NCI-H2081 treated with DMSO at 0.1 percent for 48 hours (cell line): ENCODE measurements at regions not wholly inside any gene's neighbourhood (a gene's known extent, or its start where the extent isn't known, plus 50 kb on each side); places are given as distances from the start of the nearest gene placed in this dataset.

Experiments
- DNase-seq: peaks from one replicate; lab custom pipeline; 2025; lab: John Stamatoyannopoulos, UW

- DNase-seq: no peak
These were observed 345.3 kb upstream of the LCORL start for GRCh38 chr4:18366892-18367291.

GRCh38 chr4:18366136-18366535, 344.6 kb upstream of the LCORL start:
- no peak for DNase-seq

DNA sequence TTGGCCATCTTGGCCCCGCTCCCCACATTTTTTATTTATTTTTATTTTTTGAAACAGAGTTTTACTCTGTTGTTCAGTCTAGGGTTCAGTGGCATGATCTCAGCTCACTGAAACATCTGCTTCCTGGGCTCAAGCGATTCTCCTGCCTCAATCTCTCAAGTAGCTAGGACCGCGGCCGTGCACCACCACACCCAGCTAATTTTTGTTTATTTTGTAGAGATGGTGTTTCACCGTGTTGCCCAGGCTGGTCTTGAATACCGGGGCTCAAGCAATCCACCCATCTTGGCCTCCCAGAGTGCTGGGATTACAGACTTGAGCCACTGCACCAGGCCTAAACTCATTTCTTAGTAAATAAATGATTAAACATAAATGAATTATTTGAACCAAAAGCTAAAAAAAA, 322.0 kb upstream of the LCORL start:
- DNase-seq: no peak

DNA sequence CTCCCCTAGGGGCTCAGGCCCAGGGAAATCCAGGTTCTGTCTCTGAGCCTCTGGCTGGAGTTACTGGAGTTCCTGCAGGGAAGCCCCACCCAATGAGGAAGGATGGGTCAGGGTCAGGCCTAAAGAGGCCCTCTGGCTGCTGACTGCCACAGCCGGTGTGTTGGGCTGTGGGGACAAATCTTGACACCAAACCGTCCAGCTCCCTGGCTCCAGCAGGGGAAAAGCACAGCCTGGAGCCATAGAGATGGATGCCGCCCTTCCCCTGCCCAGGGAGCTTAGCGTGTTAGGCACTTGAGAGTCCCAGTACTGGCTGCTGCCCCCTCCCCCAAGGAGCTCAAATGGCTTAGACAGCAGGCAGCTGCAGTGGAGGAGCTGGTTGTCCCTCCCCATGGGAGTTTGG, 321.3 kb upstream of the LCORL start:
- DNase-seq: no peak

DNA sequence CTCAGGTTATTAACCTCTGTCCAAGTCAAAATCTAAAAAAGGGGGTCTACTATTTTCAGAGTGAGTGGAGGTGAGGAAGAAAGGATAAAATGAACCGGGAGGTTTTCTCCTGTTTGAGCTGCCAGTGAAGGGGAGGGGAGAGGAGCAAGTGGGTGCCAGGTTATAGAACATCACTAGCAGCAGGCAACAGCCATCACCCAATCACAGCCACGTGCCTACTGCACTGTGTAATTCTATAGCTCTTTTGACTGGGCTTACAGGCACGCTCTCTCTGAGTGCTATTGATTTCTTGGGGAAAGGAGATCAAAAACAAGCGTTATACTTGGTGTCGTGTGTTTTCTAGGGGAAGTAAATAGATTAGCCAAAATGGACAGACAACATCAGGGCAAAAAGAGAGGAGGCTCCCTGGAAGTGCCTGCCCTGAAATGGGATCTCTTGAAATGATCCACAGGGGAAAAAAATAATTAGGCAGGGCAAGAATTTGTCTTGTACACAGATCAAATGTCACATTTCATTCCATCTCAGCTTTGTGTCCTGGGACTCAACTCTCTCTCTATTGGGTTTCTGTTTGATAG, 300.5 kb upstream of the LCORL start:
- no peak for DNase-seq

DNA sequence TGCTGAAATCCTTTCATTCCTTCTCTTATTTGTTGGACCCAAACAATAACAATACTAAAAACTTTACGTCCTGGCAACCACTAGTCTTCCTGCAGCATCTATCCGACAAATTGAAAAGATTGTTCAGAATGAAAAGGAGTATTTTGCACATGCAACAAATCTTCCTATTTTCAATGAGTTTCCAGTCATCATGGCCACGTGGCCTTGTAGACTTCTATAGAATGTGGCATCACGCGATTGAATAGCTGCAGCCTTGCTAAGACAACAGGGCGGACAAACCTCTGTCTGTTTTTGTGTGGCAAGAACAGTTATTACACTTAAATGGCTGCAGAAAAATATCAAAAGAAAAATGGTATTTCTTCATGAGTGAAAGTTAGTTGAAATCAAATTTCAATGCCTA, 297.9 kb upstream of the LCORL start:
- no peak for DNase-seq

GRCh38 chr4:18318682-18319388, 297.3 kb upstream of the LCORL start:
- no peak for DNase-seq

DNA sequence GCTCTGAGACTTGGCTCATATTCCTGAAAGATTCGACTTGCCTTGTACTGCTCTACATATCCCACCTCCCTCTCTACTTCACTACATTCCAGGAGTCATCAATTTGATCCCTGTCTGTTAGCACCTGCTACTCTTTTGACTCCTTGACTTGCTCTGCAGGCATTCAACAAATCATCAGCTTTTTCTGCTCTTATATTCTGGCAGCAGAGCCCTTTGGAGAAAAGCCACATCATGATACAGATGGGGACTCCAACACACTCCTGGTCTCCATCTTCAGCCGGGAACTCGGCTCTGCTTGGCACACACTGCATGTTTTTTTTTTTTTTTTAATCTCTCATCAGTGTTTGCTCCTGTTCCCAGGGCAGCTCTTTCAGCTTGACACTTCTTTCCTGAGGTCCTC, 293.2 kb upstream of the LCORL start:
- DNase-seq: no peak

DNA sequence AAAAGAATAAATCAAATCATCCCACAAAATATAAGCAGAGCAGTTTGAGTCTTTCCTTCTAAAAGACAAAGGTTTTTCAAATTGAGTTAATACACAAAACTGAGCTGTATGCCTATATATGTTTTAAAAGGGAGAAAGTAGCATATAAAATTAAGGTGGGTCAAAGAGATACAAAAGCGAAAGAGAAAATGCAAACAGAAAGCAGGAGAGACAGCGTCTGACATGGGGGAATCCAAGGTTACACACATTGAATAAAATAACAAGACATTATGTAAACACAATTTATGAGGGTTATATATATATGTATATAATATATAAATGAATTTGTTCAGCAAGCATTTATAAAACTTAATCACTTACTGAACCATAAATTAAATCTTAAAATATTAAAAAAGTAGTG, 276.1 kb upstream of the LCORL start:
- no peak for DNase-seq

- no peak for DNase-seq
These were observed 274.9 kb upstream of the LCORL start for GRCh38 chr4:18296411-18296810.

DNA sequence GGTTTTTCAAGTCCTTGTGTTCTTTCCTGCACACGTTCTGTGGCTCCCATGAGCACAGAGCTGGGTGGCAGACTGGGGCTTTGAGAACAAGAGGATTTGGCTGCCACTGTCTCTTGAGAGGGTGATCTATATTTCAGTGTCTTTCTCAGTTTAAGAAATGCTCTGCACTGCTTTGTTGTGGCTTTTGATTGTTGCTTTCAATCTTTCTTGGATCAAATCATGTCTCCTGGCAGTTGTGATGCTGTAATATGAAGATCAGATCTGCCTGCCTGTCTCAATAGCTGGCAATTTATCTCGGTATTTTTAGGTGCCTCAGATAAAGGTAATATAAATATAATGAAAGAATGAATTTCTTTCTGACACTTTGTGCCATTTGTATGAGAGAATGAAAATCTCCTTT, 273.3 kb upstream of the LCORL start:
- no peak for DNase-seq

- DNase-seq: no peak
These were observed 272.5 kb upstream of the LCORL start for GRCh38 chr4:18294021-18294420.

DNA sequence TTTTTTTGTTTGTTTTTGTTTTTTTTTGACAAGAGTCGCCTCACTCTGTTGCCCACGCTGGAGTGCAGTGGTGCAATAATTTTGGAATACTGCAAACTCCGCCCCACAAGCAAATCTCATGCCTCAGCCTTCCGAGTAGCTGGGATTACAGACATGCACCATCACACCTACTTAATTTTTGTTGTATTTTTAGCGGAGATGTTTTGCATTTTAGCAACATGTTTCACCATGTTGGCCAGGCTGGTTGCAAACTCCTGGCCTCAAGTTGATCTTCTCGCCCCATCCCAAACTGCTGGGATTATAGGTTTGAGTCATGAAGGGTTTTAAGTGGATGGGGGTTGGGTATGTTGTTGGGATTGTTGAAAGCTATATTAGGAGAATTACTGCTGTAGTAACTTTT, 270.9 kb upstream of the LCORL start:
- no peak for DNase-seq

DNA sequence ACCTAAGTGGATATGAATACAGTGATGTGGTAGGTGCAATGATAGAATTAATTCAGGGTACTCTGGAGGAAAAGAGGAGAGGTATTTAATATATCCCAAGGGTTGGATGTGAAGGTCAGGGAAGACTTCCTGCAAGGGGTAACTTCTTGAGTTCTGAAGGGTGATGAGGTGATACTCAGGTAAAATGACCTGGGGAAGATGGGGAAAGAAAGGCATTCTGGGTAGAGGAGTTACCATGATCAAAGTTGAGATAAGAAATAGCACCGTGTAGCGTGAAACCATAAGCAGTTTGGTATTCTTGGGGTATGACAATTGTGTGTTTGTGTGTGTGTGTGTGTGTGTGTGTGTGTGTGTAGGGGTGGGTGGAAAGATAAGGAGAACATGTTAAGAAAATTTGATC, 270.4 kb upstream of the LCORL start:
- no peak for DNase-seq

GRCh38 chr4:18291256-18291655, 269.7 kb upstream of the LCORL start:
- no peak for DNase-seq

GRCh38 chr4:18285357-18285756, 263.8 kb upstream of the LCORL start:
- no peak for DNase-seq

GRCh38 chr4:18278244-18278643, 256.7 kb upstream of the LCORL start:
- no peak for DNase-seq

DNA sequence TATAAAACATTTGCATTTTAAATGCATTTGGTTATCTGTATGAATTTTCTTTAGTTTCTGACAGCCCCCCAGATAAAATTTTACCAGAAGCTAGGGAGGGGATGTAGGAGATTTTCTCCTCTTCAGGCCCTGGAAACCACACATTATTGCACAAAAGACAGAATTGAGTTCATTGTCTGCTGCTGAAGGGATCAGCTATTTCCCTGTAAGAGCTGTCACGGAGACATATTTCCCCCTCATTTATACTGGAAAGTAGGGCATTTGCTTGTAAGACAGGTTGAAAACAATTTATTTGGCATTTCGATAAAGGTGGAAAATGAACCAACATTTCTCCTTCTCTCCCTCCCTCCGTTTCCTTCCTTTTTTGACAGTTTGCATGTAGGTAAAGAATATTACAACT, 241.3 kb upstream of the LCORL start:
- no peak for DNase-seq

DNA sequence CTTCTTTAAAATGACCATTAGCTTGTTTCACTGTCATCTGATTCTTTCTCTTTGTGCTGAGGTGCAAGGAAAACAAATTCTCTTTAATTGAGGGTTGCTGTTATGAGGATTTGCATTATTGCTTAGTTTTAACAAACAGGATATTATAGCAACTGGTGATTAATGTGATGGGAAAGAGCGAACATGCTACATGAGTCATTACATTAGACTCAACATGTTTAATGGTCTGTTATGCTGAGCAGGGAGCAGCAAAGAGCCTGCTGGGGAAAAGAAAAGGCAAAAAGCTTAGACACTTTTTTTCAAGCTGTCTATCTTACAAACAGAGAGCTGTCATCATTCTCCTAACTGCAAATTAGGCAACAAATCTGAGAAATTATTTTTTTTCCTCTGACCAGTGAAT, 230.5 kb upstream of the LCORL start:
- DNase-seq: no peak

DNA sequence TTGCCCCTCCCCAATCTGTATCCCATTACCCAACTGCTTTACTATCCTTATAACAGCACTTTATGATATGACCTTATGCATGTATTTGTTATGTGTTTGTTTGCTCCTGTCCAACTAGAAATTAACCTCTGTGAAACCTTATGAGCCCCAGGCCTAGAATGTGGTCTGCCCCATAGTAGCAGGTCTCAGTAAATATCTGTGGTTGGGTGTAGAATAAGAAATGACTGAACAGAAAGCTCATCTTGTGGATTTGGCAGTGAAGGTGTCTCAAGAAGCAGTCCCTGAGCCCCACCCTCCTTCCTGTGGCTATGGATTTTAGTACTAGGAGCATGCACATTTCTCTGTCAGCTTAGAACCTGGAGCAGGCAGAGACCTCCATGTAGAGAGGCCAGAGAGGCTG, 229.0 kb upstream of the LCORL start:
- DNase-seq: no peak

- DNase-seq: no peak
These were observed 227.1 kb upstream of the LCORL start for GRCh38 chr4:18248611-18249010.

DNA sequence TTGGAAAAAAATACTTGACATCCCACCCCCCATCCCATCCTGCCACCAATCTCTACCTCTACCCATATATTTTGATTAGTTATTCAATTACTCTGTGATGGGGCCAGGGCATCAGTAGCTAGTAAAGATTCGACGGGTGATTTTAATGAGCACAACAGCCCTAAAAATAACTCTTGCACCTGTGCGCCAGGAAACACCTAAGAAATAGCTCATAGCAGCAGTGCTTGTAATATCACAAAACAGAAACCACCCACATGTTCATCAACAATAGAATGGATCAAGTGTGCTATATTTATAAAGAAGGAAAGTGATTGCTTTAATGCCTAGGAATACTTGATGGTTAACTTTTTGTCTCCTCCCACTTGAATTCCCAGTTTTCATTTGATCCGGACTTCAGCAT, 225.6 kb upstream of the LCORL start:
- DNase-seq: no peak

DNA sequence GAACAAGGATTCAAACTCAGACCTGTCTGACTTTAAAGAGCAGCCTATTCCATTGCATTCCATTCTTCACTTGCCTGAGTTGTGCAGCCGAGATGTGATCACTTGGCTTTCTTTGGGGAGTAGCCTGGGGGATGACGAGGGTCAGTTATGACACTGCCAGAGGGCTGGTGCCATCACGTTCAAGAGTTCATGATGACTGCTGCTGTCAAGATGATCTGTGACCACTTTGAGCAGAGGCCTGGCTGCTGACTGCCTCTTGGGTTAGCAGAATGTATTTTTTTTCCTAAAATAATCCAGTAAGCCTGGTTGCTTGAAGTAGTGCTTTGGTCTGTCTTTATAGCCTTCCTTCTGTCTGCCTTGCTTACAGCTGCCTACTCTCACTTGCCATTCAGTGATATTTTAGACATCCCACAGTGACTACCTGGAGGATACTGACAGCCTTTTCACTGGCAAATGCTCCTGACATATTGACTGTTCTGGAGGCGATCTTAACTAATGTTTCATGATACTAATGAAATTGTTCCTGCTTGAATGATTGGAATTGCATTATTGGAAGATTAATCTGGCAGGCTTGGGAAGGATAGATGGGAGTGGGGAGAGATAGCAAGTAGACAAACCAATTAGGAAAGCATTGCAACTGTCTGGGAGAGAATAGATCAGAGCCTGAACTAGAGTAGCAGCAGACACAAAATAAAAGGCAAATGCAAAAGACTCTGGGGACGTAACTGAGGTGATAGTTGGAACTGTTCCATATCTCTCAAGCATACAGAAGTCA, 221.6 kb upstream of the LCORL start:
- DNase-seq: no peak

GRCh38 chr4:18241727-18242126, 220.2 kb upstream of the LCORL start:
- DNase-seq: no peak
